GM18499 (cell line): ENCODE measurements at regions not wholly inside any gene's neighbourhood (a gene's known extent, or its start where the extent isn't known, plus 50 kb on each side); places are given as distances from the start of the nearest gene placed in this dataset.

Experiments
- ATAC-seq: cut with Tn5 transposase; IDR thresholded peaks from one replicate; pipeline ENCODE4 v1.9.1; 2021; ENCODE audit warnings: moderate number of reproducible peaks; ENCODE audit not compliant: insufficient read depth, unreplicated experiment

DNA sequence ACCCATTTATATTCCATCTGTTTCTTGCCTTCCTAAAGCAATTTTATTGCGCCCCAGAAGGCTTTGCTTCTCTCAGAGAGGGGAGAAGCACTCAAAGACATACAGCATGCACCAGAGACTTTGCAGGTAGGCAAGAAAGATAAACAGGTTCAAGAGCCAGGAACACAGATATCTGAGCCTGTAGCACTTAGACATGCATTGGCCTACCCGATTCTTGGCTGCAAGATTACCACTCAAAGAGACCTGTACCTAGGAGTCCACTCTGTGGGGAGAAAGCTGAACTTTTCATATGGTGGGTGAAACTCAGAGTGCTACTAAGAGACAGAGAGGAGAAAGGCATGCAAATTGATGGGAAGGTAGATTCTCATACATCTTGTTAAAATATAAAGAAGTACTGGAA is 609.4 kb upstream of the PKN2 start:
- no peak for ATAC-seq

GRCh38 chr1:88075813-88076212 is 608.3 kb upstream of the PKN2 start:
- no peak for ATAC-seq

- no peak for ATAC-seq
Measured at GRCh38 chr1:88079036-88079435, 605.0 kb upstream of the PKN2 start.

DNA sequence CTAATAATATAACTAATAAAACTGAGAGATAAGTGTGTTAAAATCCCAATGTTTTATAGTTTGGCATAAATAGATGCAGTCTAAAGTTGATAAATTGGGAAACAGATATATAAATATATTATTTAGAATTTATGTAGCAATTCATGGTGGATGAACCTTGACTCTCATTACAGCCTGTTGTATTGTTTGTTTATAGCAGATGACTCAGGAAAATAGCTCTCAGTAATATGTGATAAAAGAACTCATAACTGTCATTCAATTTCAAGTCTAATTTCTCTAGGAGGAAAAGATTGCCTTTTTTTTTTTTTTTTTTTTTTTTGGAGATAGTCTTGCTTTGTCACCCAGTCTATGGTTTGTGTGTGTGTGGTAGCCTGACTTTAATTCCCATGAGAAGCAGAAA is 603.2 kb upstream of the PKN2 start:
- no peak for ATAC-seq

DNA sequence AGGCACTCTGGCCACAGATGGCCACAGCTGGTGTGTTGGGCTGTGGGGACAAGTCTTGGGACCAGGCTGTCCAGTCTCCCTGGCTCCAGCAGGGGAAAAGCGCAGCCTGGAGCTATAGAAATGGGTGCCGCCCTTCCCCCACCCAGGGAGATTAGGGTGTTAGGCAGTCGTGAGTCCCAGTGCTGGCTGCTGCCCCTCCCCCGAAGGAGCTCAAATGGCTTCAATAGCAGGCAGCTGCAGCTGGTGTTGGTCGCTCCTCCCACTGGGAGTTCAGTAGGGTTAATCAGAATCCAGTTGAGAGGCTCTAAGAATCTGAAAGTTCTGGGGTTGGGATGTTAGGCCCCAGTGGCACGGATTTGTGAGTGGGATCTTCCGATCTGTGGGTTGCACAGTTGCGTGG is 595.6 kb upstream of the PKN2 start:
- ATAC-seq, result no peak

- ATAC-seq, result no peak
Measured at GRCh38 chr1:88089961-88090360, 594.1 kb upstream of the PKN2 start.

DNA sequence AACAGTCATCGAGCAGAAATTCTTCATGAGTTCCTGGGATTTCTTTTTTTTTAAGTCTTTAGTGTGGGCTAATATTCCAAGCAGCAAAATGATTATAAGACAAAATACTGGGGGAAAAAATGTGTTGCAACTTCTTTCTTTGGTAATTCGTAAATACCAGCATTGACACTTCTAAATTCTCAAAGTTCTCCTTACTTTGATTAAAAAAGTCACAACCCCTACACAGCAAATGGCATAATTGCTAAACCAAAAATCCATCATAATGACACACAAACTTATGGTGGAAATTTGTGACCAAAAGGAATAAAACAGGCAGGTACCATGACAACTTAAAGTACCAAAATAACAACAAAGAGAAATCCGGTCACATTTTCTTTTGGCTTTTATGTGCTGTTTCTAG is 585.2 kb upstream of the PKN2 start:
- ATAC-seq, result no peak

DNA sequence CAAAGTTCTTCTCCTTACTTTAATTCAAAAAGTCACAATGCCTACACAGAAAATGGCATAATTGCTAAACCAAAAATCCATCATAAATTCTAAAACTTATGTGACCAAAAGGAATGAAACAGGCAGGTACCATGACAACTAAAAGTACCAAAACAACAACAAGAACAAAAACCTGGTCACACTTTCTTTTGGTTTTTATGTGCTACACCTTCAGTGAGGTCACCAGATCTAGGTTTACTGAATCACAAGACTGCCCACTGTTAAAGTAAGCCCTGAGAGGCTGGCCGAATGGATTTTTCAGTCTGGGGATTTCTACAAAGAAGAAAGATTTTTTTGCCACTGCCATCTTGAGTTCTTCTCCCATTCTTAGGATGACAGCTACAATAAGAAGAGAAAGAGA is 583.0 kb upstream of the PKN2 start:
- ATAC-seq, result no peak

GRCh38 chr1:88104236-88104635 is 579.8 kb upstream of the PKN2 start:
- no peak for ATAC-seq

- no peak for ATAC-seq
Measured at GRCh38 chr1:88104886-88105285, 579.2 kb upstream of the PKN2 start.

- ATAC-seq, result no peak
Measured at GRCh38 chr1:88111816-88112215, 572.3 kb upstream of the PKN2 start.

DNA sequence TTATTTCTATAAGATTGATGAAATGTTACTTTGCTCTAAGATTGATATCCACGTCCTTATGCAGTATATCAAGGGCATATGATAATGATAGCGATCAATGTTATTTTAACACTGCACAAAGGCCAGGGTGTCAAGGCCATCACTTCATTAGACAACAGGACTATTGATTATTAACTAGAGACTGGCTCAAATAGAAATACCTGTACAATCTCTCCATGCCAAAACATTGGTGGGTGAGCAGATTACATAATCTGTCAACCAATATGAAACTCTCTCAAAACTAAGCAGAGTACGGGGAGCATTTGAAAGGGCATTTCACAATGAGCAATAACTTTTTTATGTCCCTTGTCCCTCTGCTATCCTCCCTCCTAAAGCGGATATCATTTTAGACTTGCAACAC is 566.5 kb upstream of the PKN2 start:
- ATAC-seq, result no peak

DNA sequence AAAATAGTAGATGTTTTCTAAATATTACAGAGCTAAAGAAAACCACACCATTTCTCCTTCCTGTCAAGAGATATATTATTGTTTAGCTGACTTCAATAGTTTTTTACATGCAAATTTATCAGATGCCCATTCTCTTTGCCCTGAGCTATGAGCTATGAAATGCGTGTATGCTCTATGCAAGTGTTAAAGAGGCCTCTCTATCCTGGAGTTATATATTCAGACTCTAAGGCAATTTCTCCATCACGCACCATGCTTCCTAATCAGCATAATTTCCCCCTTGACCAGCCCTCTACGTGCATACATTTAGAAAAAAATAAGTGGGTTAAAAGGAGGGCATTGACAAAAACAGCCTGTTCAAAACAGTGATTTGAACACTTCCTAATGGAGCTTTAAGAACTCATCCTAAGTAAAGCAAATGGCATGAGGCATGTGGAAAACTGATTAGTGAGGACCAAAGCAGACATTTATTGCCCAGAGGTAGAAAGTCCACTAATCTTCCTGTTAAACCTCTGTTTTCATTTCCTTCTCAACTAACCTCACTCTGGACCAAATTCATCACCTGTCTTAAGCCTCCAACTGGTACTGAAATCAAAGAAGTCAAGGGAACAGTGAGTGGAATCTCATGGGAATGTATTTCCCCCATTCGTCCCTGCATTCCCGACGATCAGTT is 565.8 kb upstream of the PKN2 start:
- ATAC-seq, result no peak

- no peak for ATAC-seq
Measured at GRCh38 chr1:88124614-88125013, 559.5 kb upstream of the PKN2 start.

GRCh38 chr1:88126467-88126866 is 557.6 kb upstream of the PKN2 start:
- ATAC-seq, result no peak

DNA sequence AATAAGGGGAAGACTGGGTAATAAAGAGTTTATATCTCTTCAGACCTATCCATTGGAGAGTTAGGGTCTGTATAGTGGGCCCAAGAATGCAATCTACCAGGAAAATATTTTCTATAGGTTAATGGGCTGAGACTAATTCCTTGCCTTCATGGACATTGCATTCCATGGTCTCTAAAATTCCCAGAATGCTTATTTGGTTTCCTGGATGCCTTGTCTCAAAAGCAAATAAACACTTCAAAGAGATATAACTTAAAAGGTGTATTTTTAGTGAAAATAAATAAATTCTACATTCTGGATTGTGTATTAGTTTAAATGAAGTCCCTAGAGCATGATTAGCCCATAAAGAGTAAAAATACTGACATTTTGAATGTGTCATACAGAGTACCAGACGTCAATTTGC is 550.1 kb upstream of the PKN2 start:
- ATAC-seq, result no peak

GRCh38 chr1:88134983-88135921 is 548.8 kb upstream of the PKN2 start:
- ATAC-seq, result no peak

- no peak for ATAC-seq
Measured at GRCh38 chr1:88139633-88140032, 544.4 kb upstream of the PKN2 start.

- ATAC-seq, result no peak
Measured at GRCh38 chr1:88140325-88140724, 543.7 kb upstream of the PKN2 start.

DNA sequence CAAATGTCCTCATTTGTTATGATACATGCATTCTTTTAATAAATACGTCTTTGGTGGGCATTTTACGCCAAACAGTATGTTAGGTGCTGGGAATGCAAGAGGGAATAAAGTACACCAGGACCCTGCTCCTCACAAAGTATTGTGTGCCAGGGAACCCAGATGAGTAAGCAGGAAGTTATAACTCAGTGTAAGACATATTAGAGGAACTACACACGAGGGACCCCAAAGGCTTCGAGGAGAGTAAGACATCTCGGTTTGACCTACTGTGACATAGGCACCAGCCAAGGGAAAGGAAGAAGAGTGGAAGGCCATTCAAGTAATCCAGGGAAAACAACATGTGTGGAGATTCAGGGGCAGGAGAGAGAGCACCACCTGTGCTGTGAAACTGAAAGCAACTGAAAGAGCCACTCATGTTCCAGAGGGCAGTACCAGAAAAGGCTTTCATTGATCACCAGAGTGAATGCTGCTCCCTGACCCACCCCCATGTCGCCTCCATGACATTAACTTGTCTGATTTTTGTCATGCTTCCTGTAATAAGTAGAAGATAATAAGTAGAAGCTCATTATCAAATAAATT is 542.5 kb upstream of the PKN2 start:
- no peak for ATAC-seq

- no peak for ATAC-seq
Measured at GRCh38 chr1:88145752-88146151, 538.3 kb upstream of the PKN2 start.
